ENCODE measurements at regions not wholly inside any gene's neighbourhood (a gene's known extent, or its start where the extent isn't known, plus 50 kb on each side); places are given as distances from the start of the nearest gene placed in this dataset.

DNA sequence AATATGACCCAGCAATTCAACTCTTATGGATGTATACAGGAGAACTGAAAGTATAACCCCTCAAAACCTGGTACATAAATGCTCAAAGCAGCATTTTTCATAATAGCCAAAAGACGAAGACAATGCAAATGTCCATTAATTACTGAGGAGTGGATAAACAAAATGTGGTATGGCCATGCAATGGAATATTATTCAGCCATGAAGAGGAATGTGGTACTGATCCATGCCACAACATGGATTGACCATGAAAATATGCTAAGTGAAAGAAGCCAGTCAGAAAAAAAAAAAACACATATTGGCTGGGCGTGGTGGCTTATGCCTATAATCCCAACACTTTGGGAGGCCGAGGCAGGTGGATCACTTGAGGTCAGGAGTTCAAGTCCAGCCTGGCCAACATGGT, 74.5 kb upstream of the PLS3 start:
- H3K9me3 Mint-ChIP-seq: peaks cover 21% of the 10 kb centered on the region
- H3K36me3 Mint-ChIP-seq (ENCODE audit: low read depth): peaks cover 9% of the 10 kb centered on the region
- no peak overlapping the region for H3K27ac Mint-ChIP-seq
- TF ChIP-seq, protein P1, sequence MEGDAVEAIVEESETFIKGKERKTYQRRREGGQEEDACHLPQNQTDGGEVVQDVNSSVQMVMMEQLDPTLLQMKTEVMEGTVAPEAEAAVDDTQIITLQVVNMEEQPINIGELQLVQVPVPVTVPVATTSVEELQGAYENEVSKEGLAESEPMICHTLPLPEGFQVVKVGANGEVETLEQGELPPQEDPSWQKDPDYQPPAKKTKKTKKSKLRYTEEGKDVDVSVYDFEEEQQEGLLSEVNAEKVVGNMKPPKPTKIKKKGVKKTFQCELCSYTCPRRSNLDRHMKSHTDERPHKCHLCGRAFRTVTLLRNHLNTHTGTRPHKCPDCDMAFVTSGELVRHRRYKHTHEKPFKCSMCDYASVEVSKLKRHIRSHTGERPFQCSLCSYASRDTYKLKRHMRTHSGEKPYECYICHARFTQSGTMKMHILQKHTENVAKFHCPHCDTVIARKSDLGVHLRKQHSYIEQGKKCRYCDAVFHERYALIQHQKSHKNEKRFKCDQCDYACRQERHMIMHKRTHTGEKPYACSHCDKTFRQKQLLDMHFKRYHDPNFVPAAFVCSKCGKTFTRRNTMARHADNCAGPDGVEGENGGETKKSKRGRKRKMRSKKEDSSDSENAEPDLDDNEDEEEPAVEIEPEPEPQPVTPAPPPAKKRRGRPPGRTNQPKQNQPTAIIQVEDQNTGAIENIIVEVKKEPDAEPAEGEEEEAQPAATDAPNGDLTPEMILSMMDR (IDR thresholded peaks at IDR 0.05): no peak
- no peak overlapping the region for H3K4me3 Mint-ChIP-seq
- DNase-seq: no peak
- peaks cover 4% of the 10 kb centered on the region for H3K27me3 Mint-ChIP-seq (ENCODE audit: low read depth, poor library complexity)
- H3K4me1 Mint-ChIP-seq: no peaks in the 10 kb centered on the region

DNA sequence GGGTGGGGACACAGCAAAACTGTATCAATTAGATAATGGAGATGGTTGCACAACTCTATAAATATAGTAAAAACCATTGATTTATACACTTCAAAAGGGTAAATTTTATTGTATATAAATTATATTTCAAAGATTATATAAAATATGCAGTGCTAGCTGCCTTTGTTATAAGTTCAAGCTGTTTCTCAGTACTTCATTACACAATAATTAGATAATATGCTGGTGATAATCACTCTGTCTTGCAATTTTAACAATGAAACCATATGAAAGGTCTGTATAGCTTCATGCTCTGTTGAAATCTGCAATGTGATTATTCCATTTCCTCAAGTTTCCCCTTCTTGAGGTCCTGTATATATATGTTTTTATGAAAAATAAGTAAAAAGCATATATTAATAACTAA, 73.4 kb upstream of the PLS3 start:
- H3K9me3 Mint-ChIP-seq: peaks cover 21% of the 10 kb centered on the region
- H3K4me3 Mint-ChIP-seq: no peak overlapping the region
- H3K36me3 Mint-ChIP-seq (ENCODE audit: low read depth): peaks cover 9% of the 10 kb centered on the region
- no peaks in the 10 kb centered on the region for H3K4me1 Mint-ChIP-seq
- peaks cover 4% of the 10 kb centered on the region for H3K27me3 Mint-ChIP-seq (ENCODE audit: low read depth, poor library complexity)
- no peak overlapping the region for H3K27ac Mint-ChIP-seq
- TF ChIP-seq, protein P1 (IDR thresholded peaks at IDR 0.05): no peak
- no peak for DNase-seq

DNA sequence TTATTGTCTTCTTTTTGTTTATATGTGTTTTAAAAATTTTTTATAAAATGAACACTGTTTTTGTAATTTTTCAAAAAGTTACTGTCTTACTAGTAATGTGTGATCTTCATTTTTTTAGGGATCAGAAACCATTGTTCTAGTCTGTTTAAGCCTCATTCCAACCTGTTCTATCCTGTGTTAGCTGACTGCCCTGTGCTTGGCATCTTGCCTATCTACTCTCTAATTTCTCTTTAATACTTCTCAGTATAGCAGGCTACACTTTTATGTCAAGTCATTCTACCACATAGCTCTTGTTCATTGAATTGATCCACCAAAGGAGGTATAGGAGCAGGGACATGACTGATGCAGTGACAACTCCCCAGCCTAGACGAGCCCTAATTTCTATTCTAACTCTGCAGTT, 70.2 kb upstream of the PLS3 start:
- Mint-ChIP-seq H3K27me3 (ENCODE audit: low read depth, poor library complexity) (peaks cover 4% of the 10 kb centered on the region), H3K36me3 (ENCODE audit: low read depth) (peaks cover 4% of the 10 kb centered on the region), H3K4me1 (peaks cover 20% of the 10 kb centered on the region), H3K9me3 (peaks cover 12% of the 10 kb centered on the region), H3K27ac (no peak overlapping the region), H3K4me3 (no peak overlapping the region)
- TF ChIP-seq, protein P1 (IDR thresholded peaks at IDR 0.05): no peak
- DNase-seq: no peak

DNA sequence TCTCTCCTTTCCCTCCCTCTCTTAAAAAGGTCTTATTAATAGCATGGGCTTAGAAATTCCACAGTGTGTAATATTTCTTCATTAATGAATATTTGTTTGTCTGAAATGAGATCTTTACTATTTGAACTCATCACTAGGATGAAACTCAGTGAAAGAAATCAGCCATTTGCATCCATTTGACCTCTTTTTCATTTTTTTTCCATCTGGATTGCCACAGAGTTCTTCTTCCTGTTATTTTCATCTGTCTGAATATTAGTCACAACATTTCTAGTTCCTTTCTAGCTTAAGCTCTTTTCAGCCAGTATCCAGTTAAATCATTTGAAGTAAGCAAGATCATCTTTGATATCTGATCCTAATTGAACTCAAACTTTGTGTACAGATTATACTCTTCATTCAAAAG, 69.2 kb upstream of the PLS3 start:
- H3K36me3 Mint-ChIP-seq (ENCODE audit: low read depth): no peaks in the 10 kb centered on the region
- H3K27me3 Mint-ChIP-seq (ENCODE audit: low read depth, poor library complexity): peaks cover 4% of the 10 kb centered on the region
- peaks cover 5% of the 10 kb centered on the region for H3K9me3 Mint-ChIP-seq
- TF ChIP-seq, protein P1 (IDR thresholded peaks at IDR 0.05): no peak
- H3K4me3 Mint-ChIP-seq: no peak overlapping the region
- H3K27ac Mint-ChIP-seq: no peak overlapping the region
- H3K4me1 Mint-ChIP-seq: peaks cover 24% of the 10 kb centered on the region
- no peak for DNase-seq

DNA sequence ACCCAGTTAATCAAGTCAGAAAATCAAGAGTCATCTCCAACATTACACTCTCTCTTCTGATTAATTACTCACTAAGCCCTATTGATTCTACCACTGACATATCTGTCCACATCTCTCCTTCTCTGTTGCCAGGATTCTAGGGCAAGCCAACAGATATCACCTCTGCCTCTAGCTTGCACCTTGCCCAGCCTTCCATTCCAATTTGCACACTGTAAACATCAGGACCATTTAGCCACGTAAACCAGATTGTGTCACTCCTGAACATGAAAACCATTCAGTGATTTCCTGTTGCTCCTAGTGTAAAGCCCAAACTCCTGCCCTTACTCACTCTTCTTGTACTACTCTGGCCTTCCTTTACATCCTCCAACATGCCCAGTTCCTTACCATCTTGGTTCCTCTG, 68.0 kb upstream of the PLS3 start:
- H3K36me3 Mint-ChIP-seq (ENCODE audit: low read depth): no peaks in the 10 kb centered on the region
- no peaks in the 10 kb centered on the region for H3K9me3 Mint-ChIP-seq
- peak overlapping the region; percentile 11 for H3K27ac Mint-ChIP-seq
- H3K27me3 Mint-ChIP-seq (ENCODE audit: low read depth, poor library complexity): peaks cover 4% of the 10 kb centered on the region
- DNase-seq: no peak
- no peak overlapping the region for H3K4me3 Mint-ChIP-seq
- TF ChIP-seq, protein P1 (IDR thresholded peaks at IDR 0.05): no peak
- peaks cover 24% of the 10 kb centered on the region for H3K4me1 Mint-ChIP-seq

DNA sequence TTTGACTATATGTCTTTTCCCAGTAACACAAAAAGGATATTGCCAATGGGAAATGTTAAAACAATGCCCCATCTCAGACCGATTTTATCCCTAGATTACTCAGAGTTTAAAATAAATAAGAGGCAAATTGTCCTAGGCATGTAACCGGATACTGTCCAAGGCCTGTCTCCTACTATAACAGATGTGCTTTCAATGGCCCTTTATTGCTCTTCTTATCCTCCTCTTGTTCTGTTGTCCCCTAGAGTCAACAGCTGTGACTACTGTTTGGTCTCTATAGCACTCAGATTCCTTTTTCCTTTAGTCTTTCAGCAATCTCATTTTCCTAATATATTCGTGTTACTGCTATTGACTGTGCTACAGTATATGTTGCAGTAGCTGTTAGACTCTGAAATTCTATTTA, 66.8 kb upstream of the PLS3 start:
- no peak for DNase-seq
- Mint-ChIP-seq H3K27ac (no peak overlapping the region), H3K27me3 (ENCODE audit: low read depth, poor library complexity) (peaks cover 4% of the 10 kb centered on the region), H3K9me3 (no peaks in the 10 kb centered on the region), H3K4me3 (no peak overlapping the region), H3K4me1 (peaks cover 27% of the 10 kb centered on the region), H3K36me3 (ENCODE audit: low read depth) (no peaks in the 10 kb centered on the region)
- TF ChIP-seq, protein P1 (IDR thresholded peaks at IDR 0.05): no peak

Data from nephron progenitor cell (in vitro differentiated cells).